Dendritic cell treated with granulocyte-macrophage colony-stimulating factor and Interleukin-4, amounts not matched to agents 40 ng/mL and 50 ng/mL, for 4 days (primary cell): ENCODE measurements at regions not wholly inside any gene's neighbourhood (a gene's known extent, or its start where the extent isn't known, plus 50 kb on each side); places are given as distances from the start of the nearest gene placed in this dataset.

Experiments
- H3K27ac Mint-ChIP-seq: one replicate; pipeline ENCODE4 v1.8.0; 2022; ENCODE audit warnings: mild to moderate bottlenecking, mixed read lengths
- H3K27me3 Mint-ChIP-seq: one replicate; pipeline ENCODE4 v1.8.0; 2022; ENCODE audit warnings: mild to moderate bottlenecking, mixed read lengths
- H3K36me3 Mint-ChIP-seq: one replicate; pipeline ENCODE4 v1.8.0; 2022; ENCODE audit warnings: low read depth, mixed read lengths
- H3K4me1 Mint-ChIP-seq: one replicate; pipeline ENCODE4 v1.8.0; 2022; ENCODE audit warnings: low read depth, mixed read lengths
- H3K4me3 Mint-ChIP-seq: one replicate; pipeline ENCODE4 v1.8.0; 2022; ENCODE audit warnings: mild to moderate bottlenecking, moderate library complexity, mixed read lengths
- H3K9me3 Mint-ChIP-seq: one replicate; pipeline ENCODE4 v1.8.0; 2022; ENCODE audit warnings: mixed read lengths
- intact Hi-C: fragments of 100-400 bp; cut with micrococcal nuclease; formaldehyde crosslinking; loops from one replicate; pipeline ENCODE4 v1.15.0; 2022

DNA sequence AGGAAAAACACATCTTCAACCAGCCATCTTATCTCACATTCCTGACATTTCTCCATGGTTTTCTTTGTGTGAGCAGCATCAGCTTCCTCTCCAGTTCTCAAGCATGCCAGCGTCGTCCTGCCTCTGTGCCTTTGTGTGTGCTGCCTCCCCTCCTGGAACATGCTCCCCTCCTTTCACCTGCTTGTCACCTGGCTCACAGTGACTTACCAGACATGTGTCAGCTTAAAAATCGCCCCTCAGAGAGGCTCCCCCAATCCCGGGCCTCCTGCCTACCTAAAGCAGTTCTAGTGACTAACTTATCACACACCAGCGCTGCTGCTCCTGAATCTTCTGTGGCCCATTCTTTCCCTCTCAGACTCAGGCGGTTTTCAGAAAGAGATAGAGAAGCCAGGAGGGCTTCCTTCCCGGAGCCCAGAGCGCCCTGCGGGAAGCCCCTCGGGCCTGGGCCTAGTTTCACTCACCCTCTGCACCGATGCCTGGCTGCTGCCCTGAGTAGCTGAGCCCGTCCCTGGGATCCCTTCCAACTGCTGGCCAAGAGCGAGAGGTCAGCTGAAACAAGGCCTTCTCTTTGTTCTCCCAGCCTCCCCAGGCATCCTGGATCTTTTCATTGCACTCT lies 51.1 kb upstream of the MVB12B start:
- no peak overlapping the region for H3K27ac Mint-ChIP-seq
- no peaks in the 10 kb centered on the region for H3K36me3 Mint-ChIP-seq
- H3K27me3 Mint-ChIP-seq, result peaks cover 20% of the 10 kb centered on the region
- intact Hi-C loops, result no loop called here
- H3K4me3 Mint-ChIP-seq, result no peak overlapping the region
- no peaks in the 10 kb centered on the region for H3K9me3 Mint-ChIP-seq
- H3K4me1 Mint-ChIP-seq, result no peaks in the 10 kb centered on the region

GRCh38 chr9:126276056-126276728 lies 50.4 kb upstream of the MVB12B start:
- Mint-ChIP-seq H3K4me3 (no peak overlapping the region), H3K27ac (no peak overlapping the region), H3K9me3 (no peaks in the 10 kb centered on the region), H3K27me3 (peaks cover 22% of the 10 kb centered on the region), H3K36me3 (no peaks in the 10 kb centered on the region), H3K4me1 (no peaks in the 10 kb centered on the region)
- intact Hi-C loops, result no loop called here
